IPS-NIHi7 (cell line): ENCODE measurements at regions not wholly inside any gene's neighbourhood (a gene's known extent, or its start where the extent isn't known, plus 50 kb on each side); places are given as distances from the start of the nearest gene placed in this dataset.

ENCODE experiments used
- DNase-seq: peaks from one replicate; pipeline ENCODE4 v3.0.0; 2012; ENCODE audit warnings: mixed read lengths; ENCODE audit errors: extremely low spot score

DNA sequence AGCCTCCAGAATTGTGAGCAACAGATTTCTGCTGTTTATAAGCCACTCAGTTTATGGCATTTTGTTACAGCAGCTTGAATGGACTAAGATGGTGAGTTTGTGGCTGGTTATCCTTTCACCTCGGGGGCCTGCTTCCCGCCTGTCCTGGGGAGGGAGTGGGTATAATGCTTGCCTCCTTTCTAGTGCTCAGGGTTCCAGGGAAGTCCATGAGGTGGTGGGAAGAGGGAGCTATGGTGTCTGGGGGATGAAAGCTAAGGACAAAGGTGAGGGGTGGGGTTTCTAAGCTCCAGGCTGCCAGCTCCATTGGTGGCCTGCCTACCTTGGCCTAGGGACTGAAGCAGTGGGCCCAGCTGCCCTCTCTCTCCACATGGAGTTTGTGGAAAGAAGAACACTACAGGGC, 50.2 kb upstream of the SDK2 start:
- DNase-seq = no peak

DNA sequence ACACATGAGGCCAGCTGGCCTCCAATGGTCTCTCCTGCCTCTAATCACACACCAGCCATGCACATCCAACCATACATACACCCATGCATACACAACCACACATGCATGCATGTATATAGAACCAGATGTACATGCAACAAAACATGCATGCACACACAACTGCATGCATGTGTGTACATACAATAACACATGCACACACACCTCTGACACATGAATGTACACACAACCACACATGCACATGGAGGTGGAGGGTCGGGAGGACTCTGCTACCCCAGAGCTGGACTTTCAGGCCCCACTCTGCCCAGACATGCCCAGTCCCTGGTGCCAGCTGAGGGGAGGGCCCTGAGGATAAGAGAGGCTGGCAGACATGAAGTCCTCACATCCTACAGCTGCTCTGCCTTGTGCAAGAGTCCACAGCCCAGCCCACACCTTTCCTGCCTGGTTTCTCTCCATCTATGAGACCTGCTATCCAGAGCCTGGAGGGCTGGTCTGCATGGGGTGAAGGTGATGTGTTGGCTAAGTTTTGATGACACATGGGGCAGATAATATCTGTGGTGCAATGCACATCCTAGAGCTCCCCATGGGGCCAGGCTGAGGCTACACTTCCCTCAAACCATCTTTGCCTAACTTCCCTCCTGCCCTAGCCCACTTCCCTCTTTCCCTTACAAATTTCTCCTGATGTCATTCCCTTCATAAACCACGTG, 50.9 kb upstream of the SDK2 start:
- DNase-seq = no peak

DNA sequence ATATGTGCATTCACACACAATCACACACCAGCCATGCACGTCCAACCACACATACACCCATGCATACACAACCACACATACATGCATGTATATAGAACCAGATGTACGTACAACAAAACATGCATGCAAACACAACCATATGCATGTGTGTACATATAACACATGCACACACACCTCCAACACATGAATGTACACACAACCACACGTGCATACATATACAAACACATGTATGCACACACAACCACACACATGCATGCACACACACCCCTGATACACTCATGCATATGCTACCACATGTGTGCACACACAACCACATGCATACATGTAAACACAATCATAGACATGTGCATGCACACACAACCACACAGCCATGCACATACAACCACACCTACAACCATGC, 52.0 kb upstream of the SDK2 start:
- DNase-seq = no peak

DNA sequence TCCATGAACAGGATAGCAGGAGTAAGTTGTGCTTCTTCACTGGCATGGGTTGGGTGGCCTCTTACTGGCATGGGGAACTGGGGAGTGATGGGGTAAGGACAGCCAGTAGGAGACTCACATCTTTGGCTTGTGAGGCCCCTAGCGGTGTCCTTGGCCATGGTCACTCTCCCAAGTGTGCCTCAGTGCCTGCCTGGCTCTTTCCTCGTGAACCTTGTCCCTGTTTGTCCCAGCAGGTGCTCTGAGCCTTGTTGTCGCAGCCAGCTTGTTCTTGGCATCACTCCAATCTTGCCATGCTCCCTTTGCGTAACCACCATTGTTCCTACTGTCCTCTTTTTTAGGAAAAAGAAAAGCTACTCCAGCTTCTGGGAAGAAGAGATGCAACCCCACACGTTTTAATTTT, 53.6 kb upstream of the SDK2 start:
- peak; percentile 68 for DNase-seq

DNA sequence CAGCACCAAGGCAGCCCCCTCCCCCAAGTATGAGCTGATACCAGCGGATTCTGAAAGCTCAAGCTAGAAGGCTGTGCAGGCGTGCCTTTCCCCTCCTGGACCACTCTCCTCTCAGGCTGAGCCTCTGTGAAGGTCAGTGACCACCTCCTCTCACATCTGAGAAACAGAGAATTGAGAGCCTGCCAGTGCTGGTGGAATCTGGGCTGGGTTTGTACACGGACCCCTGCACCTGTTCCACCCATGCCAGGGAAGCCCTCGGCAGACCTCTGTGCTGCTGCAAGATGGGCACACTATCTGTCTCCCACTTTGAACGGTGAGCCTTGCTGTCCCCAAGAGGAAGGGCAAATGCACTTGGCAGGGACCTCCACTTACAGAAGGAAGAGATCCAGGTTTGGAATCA, 54.7 kb upstream of the SDK2 start:
- DNase-seq = no peak

DNA sequence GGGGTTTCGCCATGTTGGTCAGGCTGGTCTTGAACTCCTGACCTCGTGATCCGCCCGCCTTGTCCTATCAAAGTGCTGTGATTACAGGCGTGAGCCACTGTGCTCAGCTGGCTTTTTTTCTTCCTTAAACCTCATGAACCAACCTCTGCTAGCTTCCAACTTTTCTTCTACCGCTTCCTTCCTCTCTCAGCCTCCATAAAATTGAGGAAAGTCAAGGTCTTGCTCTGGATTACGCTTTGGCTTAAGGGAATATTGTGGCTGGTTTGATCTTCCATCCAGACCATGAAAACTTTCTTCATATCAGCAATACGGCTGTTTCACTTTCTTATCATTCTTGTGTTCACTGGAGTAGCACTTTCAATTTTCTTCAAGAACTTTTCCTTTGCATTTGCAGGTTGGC, 57.5 kb upstream of the SDK2 start:
- no peak for DNase-seq

DNA sequence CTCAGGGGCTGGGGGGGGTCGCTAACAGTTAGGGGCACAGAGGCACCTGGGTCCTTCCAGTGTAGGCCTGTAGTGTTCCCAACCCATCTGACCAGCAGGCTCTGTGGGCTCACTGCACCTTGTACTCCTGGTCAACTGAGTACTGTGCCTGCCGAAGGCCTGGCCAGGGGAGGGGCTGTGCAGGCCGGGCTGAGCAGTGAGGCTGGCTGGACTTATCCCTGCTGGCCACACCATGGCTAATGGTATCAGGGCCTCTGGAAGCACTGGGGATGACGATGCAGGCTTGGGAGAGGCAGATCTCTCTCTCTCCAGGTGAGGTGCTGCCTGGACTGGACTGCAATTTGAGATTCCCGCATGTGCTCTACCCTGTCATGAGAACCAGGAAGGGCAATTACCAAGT, 58.9 kb upstream of the SDK2 start:
- no peak for DNase-seq

DNA sequence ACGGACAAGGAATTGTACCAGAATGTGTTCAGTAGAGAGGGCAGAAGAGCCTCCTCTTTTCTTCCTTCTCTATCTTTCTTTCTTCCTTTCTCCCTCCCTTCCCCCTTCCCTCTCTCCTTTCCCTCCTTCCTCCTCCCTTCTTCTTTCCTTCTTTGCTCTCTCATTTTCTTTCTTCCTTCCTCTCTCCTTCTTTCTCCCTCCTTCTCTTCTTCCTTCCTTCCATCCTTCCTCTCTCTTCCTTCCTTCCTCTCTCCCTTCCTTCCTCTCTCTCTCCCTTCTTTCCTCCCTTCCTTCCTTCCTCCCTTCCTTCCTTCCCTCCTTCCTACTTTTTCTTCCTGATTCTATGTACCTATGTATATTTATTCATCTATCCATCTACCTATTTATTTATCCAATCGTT, 59.7 kb upstream of the SDK2 start:
- no peak for DNase-seq

DNA sequence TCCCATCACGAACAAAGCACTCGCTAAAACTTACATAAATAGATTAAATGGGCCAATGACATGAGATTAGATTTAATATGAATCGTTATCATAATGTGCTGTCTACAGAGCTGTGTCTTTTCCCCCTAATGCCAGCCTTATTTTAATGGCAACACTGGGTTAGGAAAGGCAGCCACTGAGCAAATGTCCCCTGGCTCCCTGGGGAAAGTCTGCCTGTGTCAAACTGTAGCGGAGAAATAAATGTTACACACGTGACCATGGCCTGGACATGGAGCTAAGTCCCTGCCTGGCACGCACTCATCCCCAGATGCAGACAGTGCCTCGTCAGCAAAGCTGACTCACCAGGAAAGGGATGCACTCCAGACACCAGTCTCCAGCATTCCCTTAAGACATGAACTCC, 61.3 kb upstream of the SDK2 start:
- no peak for DNase-seq

DNA sequence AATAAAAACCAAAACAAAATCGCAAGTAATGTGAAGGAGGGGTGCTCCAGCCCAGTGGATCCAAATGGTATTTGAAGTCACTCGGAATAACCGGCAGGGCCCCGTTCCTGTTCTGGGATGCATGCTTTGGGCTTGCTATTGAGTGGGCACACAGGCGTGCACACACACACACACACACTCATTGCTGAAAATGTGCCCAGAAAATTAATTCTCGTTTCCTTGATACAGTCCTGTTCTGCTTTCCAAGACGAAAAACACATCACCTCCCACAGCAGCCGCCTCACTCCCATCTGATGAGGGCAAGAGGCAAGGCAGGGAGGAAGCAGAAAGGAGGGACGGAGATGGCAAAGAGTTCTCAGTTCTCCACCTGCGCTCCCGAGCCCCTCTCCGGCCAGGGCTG, 62.2 kb upstream of the SDK2 start:
- DNase-seq = no peak

DNA sequence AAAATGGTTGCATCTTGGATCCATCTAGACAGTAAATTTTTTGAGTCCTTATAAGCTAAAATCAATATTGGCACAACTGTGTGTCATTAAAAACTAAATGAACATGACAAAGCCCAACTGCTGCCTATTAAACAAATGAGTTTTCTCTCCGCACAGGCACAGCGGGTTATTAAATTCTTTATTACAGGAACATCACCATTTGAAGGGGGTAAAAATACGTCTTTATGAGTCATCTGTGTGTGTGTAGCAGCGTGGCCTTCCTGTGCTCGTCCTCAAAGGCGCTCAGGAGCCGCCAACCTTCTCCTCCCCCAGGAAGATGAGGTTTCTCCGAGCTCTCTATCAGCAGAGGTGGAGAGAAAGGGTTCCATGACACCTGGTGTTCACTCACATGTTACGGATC, 62.6 kb upstream of the SDK2 start:
- no peak for DNase-seq

DNA sequence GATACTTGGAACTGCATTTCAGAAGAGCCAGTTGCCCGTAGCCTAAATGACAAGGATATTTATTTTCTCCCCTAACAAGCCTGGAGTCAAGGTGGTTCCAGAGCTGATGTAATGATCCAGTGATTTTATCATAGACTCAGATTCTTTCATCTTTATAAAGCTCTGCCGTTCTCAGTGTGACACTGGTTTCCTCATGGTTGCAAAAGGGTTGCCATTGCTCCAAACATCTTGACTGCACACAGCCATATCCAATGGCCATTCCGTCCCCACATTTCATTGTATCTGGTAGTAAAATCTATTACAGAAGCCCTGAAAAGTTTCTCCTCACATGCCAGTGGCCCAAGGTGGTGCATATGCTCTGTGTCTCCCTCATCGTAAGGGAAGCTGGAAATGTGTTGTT, 63.1 kb upstream of the SDK2 start:
- no peak for DNase-seq

DNA sequence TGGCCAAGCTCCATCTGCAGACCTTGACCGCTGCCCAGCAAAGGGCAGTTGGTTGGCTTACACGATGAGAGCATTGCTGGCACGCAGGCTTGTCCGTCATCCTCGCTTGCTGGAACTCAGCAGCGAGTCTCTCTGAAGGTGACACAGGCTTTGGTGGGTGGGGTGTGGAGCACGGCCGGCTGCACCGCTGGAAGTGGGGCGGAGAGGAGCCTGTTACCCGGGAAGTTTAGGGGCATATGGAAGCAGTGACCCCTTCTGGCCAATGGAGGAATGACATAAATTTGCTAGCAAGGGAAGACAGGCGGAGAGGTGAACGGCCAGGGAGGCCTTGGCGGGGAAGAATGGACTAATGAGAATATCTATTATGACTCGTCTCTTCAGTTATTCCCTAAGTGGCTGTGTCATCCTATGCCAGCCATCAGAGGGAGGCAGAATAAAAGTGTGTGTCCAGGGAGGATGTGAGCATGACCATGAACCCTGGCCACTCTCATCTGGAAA, 65.9 kb upstream of the SDK2 start:
- DNase-seq = peak; percentile 90

DNA sequence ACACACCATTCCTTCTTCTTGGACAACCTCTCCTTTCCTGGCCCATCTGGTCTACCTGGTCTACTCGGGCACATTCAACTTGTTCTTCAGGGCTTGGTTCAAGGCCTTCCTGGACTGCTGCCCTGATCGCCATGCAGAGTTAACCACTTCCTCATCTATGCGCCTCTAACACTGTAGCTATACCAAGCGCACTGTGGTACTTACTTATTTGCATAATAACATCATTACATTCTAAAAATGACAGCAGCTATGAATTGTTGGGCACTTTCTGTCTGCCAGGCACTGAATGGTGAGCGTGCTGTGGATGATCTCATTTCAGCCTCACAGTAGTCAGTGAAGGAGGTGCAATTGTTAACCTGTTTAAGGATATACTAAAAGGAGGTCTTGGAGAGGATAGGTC, 66.9 kb upstream of the SDK2 start:
- DNase-seq = no peak

DNA sequence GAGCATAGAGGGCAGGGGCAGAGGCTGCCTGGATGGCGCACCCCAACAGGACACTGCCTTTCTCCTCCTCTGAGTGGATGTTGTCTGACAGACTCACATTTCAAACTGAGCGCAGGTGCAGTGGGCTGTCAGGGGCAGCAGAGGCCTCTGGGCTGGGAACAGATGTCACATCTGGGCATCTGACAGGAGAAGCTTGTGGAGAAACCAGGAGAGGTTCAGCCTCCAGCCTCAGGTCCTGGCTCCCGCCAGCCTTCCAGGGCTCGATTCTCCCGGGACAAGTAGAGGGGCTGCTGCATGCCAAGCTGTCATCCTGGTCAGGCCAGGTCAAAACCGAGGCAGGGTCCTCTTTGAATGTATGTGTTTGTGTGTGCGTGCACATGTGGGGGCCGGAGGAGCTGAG, 67.7 kb upstream of the SDK2 start:
- no peak for DNase-seq

DNA sequence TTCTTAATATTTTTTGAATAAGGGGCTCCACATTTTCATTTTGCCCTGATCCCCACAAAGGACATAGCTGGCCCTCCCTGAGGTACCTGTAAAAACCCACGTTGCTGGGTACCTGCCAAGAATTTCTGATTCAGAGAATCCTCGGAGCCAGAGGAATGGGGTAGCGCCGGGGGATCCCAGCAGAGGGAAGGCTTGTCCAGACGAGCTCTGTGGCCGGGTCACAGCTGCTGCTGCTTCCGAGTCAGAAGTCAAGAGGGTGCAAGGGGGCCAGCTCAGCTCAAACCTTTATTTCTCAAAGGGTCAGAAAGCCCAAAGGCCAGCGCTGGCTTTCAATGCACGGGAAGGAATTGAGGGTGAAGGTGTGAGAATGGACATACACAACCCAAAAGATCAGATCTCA, 68.9 kb upstream of the SDK2 start:
- peak; percentile 55 for DNase-seq

DNA sequence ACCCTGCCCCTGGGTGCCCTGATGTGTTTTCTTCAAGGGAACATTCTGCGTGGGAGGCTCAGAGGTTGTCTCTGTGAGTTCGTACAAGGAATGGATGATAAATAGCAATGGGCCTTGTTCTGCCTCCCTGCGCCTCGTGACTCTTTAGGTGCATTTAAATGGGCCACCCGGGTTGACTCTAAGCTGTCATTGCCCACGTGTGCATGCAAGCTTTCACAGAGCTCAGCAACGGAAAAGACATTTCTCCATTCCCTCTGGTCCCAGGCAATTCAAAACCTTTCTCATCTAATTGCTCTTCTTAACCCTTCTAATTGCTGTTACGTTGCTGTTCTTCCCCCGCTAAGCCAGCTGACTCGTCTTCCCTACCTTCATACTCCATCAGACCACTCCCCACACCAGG, 71.5 kb upstream of the SDK2 start:
- DNase-seq = no peak

DNA sequence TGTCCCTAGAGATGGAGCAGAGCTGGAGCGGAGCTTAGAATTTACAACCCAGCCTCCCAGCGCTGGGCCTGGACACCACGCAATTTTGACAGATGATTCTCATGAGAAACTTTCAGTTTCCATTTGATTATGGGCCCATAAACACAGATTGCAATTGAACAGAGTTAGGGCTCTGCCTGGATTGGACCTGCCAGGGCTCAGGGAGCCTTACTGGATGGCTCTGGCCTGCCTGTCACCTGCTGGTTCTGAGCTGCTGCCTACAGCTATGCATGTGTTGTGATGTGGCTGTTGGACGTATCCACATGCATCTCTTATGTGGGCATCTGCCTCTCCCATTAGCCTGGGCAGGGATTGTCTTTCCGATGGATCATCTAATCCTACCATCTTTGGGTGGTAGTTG, 73.4 kb upstream of the SDK2 start:
- no peak for DNase-seq

DNA sequence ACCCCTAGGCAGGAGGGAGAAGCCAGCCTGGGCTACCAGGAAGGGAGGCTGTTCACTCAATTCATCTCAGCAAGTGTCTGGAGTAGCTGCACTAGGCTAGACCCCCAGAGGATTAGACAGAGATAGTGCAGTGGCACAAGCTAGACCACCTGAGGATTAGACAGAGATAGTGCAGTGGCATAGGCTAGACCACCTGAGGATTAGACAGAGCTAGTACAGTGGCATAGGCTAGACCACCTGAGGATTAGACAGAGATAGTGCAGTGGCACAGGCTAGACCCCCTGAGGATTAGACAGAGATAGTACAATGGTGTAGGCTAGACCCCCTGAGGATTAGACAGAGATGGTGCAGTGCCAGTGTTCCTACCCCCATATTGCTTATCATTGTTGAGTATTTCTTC, 74.1 kb upstream of the SDK2 start:
- DNase-seq = no peak

DNA sequence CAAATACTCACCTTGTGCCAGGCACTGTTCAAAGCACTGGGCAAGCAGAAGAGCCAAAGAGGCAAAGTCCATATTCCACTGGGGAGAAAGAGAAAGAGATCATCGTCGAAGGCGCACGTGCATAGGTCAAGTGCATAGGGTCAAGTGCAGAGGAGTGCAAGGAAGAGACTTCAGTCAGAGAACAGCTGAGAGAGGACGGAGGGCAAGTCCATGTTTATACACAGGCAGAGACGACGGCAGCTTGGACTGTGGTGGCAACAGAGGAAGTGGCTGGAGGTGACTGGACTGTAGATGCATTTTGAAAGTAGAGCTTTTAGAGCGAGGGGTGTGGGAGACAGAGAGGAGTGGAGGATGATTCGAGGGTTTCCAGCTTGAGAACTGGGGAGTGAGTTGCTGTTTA, 74.7 kb upstream of the SDK2 start:
- DNase-seq = no peak

DNA sequence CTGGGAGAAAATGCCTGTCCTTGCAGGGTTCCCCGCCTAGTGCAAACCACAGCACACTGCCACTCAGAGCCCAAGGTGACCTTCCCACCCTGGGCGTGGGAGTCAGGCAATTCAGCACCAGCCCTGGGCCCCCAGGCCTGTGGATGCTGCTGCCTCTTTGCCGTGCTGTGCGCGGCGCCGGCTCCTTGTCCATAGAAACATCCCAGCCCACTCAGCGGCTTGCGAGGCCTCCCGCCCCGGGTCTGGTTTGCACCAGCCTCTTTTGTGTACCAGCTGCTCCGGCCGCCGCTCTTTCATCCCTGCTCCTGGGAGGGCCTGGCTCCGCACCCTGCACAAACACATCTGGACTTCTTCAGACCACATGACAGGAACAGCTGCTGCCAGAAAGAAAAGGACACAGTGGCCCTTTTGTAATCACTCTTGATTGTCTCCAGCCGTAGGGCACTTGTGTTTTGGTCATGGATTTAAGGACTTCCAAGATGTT, 75.4 kb upstream of the SDK2 start:
- no peak for DNase-seq

DNA sequence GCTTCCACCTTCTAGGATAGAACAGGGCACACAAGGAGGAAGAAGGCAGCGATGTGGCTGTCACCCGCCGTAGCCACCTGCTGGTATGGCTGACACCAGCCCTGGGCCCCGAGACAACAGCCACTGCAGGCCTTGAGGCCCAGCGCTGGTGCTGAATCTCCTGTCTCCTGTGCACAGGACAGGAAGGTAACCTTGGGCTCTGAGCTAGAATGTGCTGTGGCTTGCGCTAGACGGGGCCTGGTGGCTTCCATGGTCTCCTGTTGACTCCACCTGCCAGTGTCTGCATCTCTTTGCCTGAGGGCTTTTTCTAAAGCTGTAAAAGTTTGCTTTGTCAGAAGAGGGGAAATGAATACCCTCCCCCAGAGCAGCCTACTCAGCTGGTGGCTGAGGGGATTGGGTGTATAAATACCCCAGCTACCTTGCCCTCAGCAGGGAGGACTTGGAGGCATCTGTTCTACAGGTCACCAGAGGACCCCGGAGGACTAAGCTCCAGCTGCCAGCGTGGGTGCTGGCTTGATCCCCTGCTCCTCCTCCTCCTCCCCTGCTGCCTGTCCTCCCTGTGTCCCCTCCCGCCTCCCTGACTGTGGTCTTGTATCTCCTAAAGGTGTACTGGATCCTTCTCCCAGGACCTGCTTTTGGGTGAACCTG, 76.1 kb upstream of the SDK2 start:
- no peak for DNase-seq

DNA sequence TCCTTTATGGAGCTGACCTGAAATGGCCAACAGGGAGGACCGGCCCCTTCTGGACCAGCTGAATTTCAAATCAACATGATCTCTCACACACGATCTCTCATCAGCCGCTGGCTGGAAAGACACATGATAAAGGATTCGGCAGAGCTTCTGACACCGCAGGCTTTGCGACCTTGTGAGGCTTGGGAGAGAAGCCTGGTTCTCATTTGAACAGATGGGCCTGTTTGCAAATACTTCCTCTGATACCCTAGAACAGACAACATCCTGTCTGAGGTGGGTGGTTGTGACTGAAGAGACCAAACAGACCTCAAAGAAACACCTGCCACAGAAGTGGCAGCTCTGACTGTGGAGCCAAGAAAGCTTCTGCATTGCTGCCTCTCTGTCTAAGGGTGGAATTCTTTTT, 77.9 kb upstream of the SDK2 start:
- DNase-seq = no peak

DNA sequence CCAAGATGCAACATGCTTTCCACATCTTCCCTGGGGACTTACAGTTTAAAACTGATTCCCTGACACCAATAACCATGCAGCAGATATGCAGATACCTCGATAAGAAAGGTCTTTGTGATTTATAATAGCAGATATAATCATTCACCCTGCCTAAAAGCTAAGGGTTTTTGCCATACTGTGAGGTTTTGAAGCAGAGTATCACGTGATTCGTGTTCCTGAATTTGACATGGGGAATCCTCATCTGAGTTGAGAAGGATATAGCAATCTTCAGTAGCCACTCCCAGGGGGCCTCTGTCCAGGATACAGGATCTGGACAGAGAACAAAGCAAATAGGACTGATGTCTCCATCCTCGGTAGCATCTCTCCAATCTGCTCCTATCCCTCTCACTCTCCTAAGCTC, 79.1 kb upstream of the SDK2 start:
- no peak for DNase-seq
